ENCODE measurements at regions not wholly inside any gene's neighbourhood (a gene's known extent, or its start where the extent isn't known, plus 50 kb on each side); places are given as distances from the start of the nearest gene placed in this dataset.

- no peak for TF ChIP-seq CTCF (IDR thresholded peaks at IDR 0.05)
These were observed 170.0 kb downstream of the LY86 start for GRCh38 chr6:6758546-6758914.

- peak; percentile 48; the same call in 1 of the 2 replicates for TF ChIP-seq CTCF (IDR thresholded peaks at IDR 0.05)
These were observed 170.6 kb downstream of the LY86 start for GRCh38 chr6:6758915-6759654.

GRCh38 chr6:6760002-6760401 is 171.5 kb downstream of the LY86 start:
- no peak for TF ChIP-seq CTCF (IDR thresholded peaks at IDR 0.05)

GRCh38 chr6:6764764-6765434 is 176.4 kb downstream of the LY86 start:
- TF ChIP-seq CTCF (IDR thresholded peaks at IDR 0.05): no peak

GRCh38 chr6:6766230-6766905 is 177.8 kb downstream of the LY86 start:
- no peak for TF ChIP-seq CTCF (IDR thresholded peaks at IDR 0.05)

- no peak for TF ChIP-seq CTCF (IDR thresholded peaks at IDR 0.05)
These were observed 180.9 kb downstream of the LY86 start for GRCh38 chr6:6769466-6769865.

GRCh38 chr6:6771224-6771945 is 182.9 kb downstream of the LY86 start:
- TF ChIP-seq CTCF (IDR thresholded peaks at IDR 0.05): no peak
